ENCODE measurements at regions not wholly inside any gene's neighbourhood (a gene's known extent, or its start where the extent isn't known, plus 50 kb on each side); places are given as distances from the start of the nearest gene placed in this dataset.
A peak's percentile ranks its signal among the peaks of the same experiment; 100 is the strongest.

GRCh38 chr9:119002491-119002890, 366.7 kb downstream of the BRINP1 start:
- H3K4me1 ChIP-seq (ENCODE audit: control insufficient read depth in 2 of 2, insufficient read depth in 2 of 2, low read length in 2 of 2), result no peaks in the 10 kb centered on the region
- no peak overlapping the region for H3K4me3 ChIP-seq (ENCODE audit: low read length in 2 of 2)
- no peak overlapping the region for H3K9ac ChIP-seq (ENCODE audit: low read depth in 1 of 2, low read length in 2 of 2)
- H3K27me3 ChIP-seq (ENCODE audit: control insufficient read depth in 2 of 2, insufficient read depth in 2 of 2, low read length in 2 of 2), result no peaks in the 10 kb centered on the region
- H3K27ac ChIP-seq (ENCODE audit: low read depth in 2 of 2, low read length in 2 of 2), result no peak overlapping the region
- no peaks in the 10 kb centered on the region for H3K9me3 ChIP-seq (ENCODE audit: control insufficient read depth in 2 of 2, low read length in 2 of 2)
- H3K36me3 ChIP-seq (ENCODE audit: control insufficient read depth in 2 of 2, insufficient read depth in 2 of 2, low read length in 2 of 2), result no peaks in the 10 kb centered on the region

- no peaks in the 10 kb centered on the region for H3K36me3 ChIP-seq (ENCODE audit: control insufficient read depth in 2 of 2, insufficient read depth in 2 of 2, low read length in 2 of 2)
These were observed 366.0 kb downstream of the BRINP1 start for GRCh38 chr9:119003201-119003611.

GRCh38 chr9:119003882-119004617, 365.2 kb downstream of the BRINP1 start:
- Histone ChIP-seq H3K27me3 (ENCODE audit: control insufficient read depth in 2 of 2, insufficient read depth in 2 of 2, low read length in 2 of 2) (no peaks in the 10 kb centered on the region), H3K9me3 (ENCODE audit: control insufficient read depth in 2 of 2, low read length in 2 of 2) (no peaks in the 10 kb centered on the region), H3K4me1 (ENCODE audit: control insufficient read depth in 2 of 2, insufficient read depth in 2 of 2, low read length in 2 of 2) (no peaks in the 10 kb centered on the region), H3K9ac (ENCODE audit: low read depth in 1 of 2, low read length in 2 of 2) (no peak overlapping the region), H3K4me3 (ENCODE audit: low read length in 2 of 2) (no peak overlapping the region), H3K36me3 (ENCODE audit: control insufficient read depth in 2 of 2, insufficient read depth in 2 of 2, low read length in 2 of 2) (no peaks in the 10 kb centered on the region), H3K27ac (ENCODE audit: low read depth in 2 of 2, low read length in 2 of 2) (peak overlapping the region in 1 of 2 donors; percentile 1)

More at GRCh38 chr9:119003201-119003611, 366.0 kb downstream of the BRINP1 start:
- Histone ChIP-seq H3K9ac (ENCODE audit: low read depth in 1 of 2, low read length in 2 of 2) (no peak overlapping the region), H3K4me1 (ENCODE audit: control insufficient read depth in 2 of 2, insufficient read depth in 2 of 2, low read length in 2 of 2) (no peaks in the 10 kb centered on the region), H3K9me3 (ENCODE audit: control insufficient read depth in 2 of 2, low read length in 2 of 2) (no peaks in the 10 kb centered on the region), H3K27ac (ENCODE audit: low read depth in 2 of 2, low read length in 2 of 2) (no peak overlapping the region), H3K4me3 (ENCODE audit: low read length in 2 of 2) (no peak overlapping the region), H3K27me3 (ENCODE audit: control insufficient read depth in 2 of 2, insufficient read depth in 2 of 2, low read length in 2 of 2) (no peaks in the 10 kb centered on the region)

GRCh38 chr9:119004618-119004990, 364.6 kb downstream of the BRINP1 start:
- Histone ChIP-seq H3K4me1 (ENCODE audit: control insufficient read depth in 2 of 2, insufficient read depth in 2 of 2, low read length in 2 of 2) (no peaks in the 10 kb centered on the region), H3K27me3 (ENCODE audit: control insufficient read depth in 2 of 2, insufficient read depth in 2 of 2, low read length in 2 of 2) (no peaks in the 10 kb centered on the region), H3K36me3 (ENCODE audit: control insufficient read depth in 2 of 2, insufficient read depth in 2 of 2, low read length in 2 of 2) (no peaks in the 10 kb centered on the region), H3K4me3 (ENCODE audit: low read length in 2 of 2) (no peak overlapping the region), H3K27ac (ENCODE audit: low read depth in 2 of 2, low read length in 2 of 2) (peak overlapping the region in 1 of 2 donors; percentile 1), H3K9ac (ENCODE audit: low read depth in 1 of 2, low read length in 2 of 2) (no peak overlapping the region), H3K9me3 (ENCODE audit: control insufficient read depth in 2 of 2, low read length in 2 of 2) (no peaks in the 10 kb centered on the region)

GRCh38 chr9:119005162-119005561, 364.1 kb downstream of the BRINP1 start:
- no peak overlapping the region for H3K4me3 ChIP-seq (ENCODE audit: low read length in 2 of 2)
- no peaks in the 10 kb centered on the region for H3K27me3 ChIP-seq (ENCODE audit: control insufficient read depth in 2 of 2, insufficient read depth in 2 of 2, low read length in 2 of 2)
- no peaks in the 10 kb centered on the region for H3K9me3 ChIP-seq (ENCODE audit: control insufficient read depth in 2 of 2, low read length in 2 of 2)
- peak overlapping the region in 1 of 2 donors; percentile 2 for H3K27ac ChIP-seq (ENCODE audit: low read depth in 2 of 2, low read length in 2 of 2)
- H3K9ac ChIP-seq (ENCODE audit: low read depth in 1 of 2, low read length in 2 of 2), result no peak overlapping the region
- H3K4me1 ChIP-seq (ENCODE audit: control insufficient read depth in 2 of 2, insufficient read depth in 2 of 2, low read length in 2 of 2), result no peaks in the 10 kb centered on the region
- H3K36me3 ChIP-seq (ENCODE audit: control insufficient read depth in 2 of 2, insufficient read depth in 2 of 2, low read length in 2 of 2), result no peaks in the 10 kb centered on the region

- no peak overlapping the region for H3K27ac ChIP-seq (ENCODE audit: low read depth in 2 of 2, low read length in 2 of 2)
- H3K4me1 ChIP-seq (ENCODE audit: control insufficient read depth in 2 of 2, insufficient read depth in 2 of 2, low read length in 2 of 2), result no peaks in the 10 kb centered on the region
- H3K4me3 ChIP-seq (ENCODE audit: low read length in 2 of 2), result no peak overlapping the region
- H3K9me3 ChIP-seq (ENCODE audit: control insufficient read depth in 2 of 2, low read length in 2 of 2), result no peaks in the 10 kb centered on the region
- H3K9ac ChIP-seq (ENCODE audit: low read depth in 1 of 2, low read length in 2 of 2), result no peak overlapping the region
- no peaks in the 10 kb centered on the region for H3K27me3 ChIP-seq (ENCODE audit: control insufficient read depth in 2 of 2, insufficient read depth in 2 of 2, low read length in 2 of 2)
- H3K36me3 ChIP-seq (ENCODE audit: control insufficient read depth in 2 of 2, insufficient read depth in 2 of 2, low read length in 2 of 2), result no peaks in the 10 kb centered on the region
These were observed 360.0 kb downstream of the BRINP1 start for GRCh38 chr9:119009249-119009648.

GRCh38 chr9:119020284-119020683, 349.0 kb downstream of the BRINP1 start:
- Histone ChIP-seq H3K27ac (ENCODE audit: low read depth in 2 of 2, low read length in 2 of 2) (no peak overlapping the region), H3K9me3 (ENCODE audit: control insufficient read depth in 2 of 2, low read length in 2 of 2) (no peaks in the 10 kb centered on the region), H3K27me3 (ENCODE audit: control insufficient read depth in 2 of 2, insufficient read depth in 2 of 2, low read length in 2 of 2) (no peaks in the 10 kb centered on the region), H3K36me3 (ENCODE audit: control insufficient read depth in 2 of 2, insufficient read depth in 2 of 2, low read length in 2 of 2) (no peaks in the 10 kb centered on the region), H3K4me1 (ENCODE audit: control insufficient read depth in 2 of 2, insufficient read depth in 2 of 2, low read length in 2 of 2) (no peaks in the 10 kb centered on the region), H3K9ac (ENCODE audit: low read depth in 1 of 2, low read length in 2 of 2) (no peak overlapping the region), H3K4me3 (ENCODE audit: low read length in 2 of 2) (no peak overlapping the region)

GRCh38 chr9:119020730-119021333, 348.4 kb downstream of the BRINP1 start:
- Histone ChIP-seq H3K4me1 (ENCODE audit: control insufficient read depth in 2 of 2, insufficient read depth in 2 of 2, low read length in 2 of 2) (no peaks in the 10 kb centered on the region), H3K27me3 (ENCODE audit: control insufficient read depth in 2 of 2, insufficient read depth in 2 of 2, low read length in 2 of 2) (no peaks in the 10 kb centered on the region), H3K36me3 (ENCODE audit: control insufficient read depth in 2 of 2, insufficient read depth in 2 of 2, low read length in 2 of 2) (no peaks in the 10 kb centered on the region), H3K9ac (ENCODE audit: low read depth in 1 of 2, low read length in 2 of 2) (no peak overlapping the region), H3K27ac (ENCODE audit: low read depth in 2 of 2, low read length in 2 of 2) (no peak overlapping the region), H3K9me3 (ENCODE audit: control insufficient read depth in 2 of 2, low read length in 2 of 2) (no peaks in the 10 kb centered on the region), H3K4me3 (ENCODE audit: low read length in 2 of 2) (no peak overlapping the region)

GRCh38 chr9:119026120-119026519, 343.1 kb downstream of the BRINP1 start:
- Histone ChIP-seq H3K36me3 (ENCODE audit: control insufficient read depth in 2 of 2, insufficient read depth in 2 of 2, low read length in 2 of 2) (no peaks in the 10 kb centered on the region), H3K4me1 (ENCODE audit: control insufficient read depth in 2 of 2, insufficient read depth in 2 of 2, low read length in 2 of 2) (no peaks in the 10 kb centered on the region), H3K4me3 (ENCODE audit: low read length in 2 of 2) (no peak overlapping the region), H3K27me3 (ENCODE audit: control insufficient read depth in 2 of 2, insufficient read depth in 2 of 2, low read length in 2 of 2) (no peaks in the 10 kb centered on the region), H3K9ac (ENCODE audit: low read depth in 1 of 2, low read length in 2 of 2) (no peak overlapping the region), H3K9me3 (ENCODE audit: control insufficient read depth in 2 of 2, low read length in 2 of 2) (no peaks in the 10 kb centered on the region), H3K27ac (ENCODE audit: low read depth in 2 of 2, low read length in 2 of 2) (no peak overlapping the region)

GRCh38 chr9:119027901-119028699, 341.1 kb downstream of the BRINP1 start:
- H3K27ac ChIP-seq (ENCODE audit: low read depth in 2 of 2, low read length in 2 of 2), result no peak overlapping the region
- H3K9me3 ChIP-seq (ENCODE audit: control insufficient read depth in 2 of 2, low read length in 2 of 2), result no peaks in the 10 kb centered on the region

More at GRCh38 chr9:119027901-119028699, 341.1 kb downstream of the BRINP1 start:
- Histone ChIP-seq H3K4me1 (ENCODE audit: control insufficient read depth in 2 of 2, insufficient read depth in 2 of 2, low read length in 2 of 2) (no peaks in the 10 kb centered on the region), H3K36me3 (ENCODE audit: control insufficient read depth in 2 of 2, insufficient read depth in 2 of 2, low read length in 2 of 2) (no peaks in the 10 kb centered on the region), H3K9ac (ENCODE audit: low read depth in 1 of 2, low read length in 2 of 2) (no peak overlapping the region), H3K27me3 (ENCODE audit: control insufficient read depth in 2 of 2, insufficient read depth in 2 of 2, low read length in 2 of 2) (no peaks in the 10 kb centered on the region), H3K4me3 (ENCODE audit: low read length in 2 of 2) (no peak overlapping the region)
